K562 (cell line): ENCODE measurements at regions not wholly inside any gene's neighbourhood (a gene's known extent, or its start where the extent isn't known, plus 50 kb on each side); places are given as distances from the start of the nearest gene placed in this dataset.

Source experiments
- ATAC-seq: fragments of 200-7000 bp; cut with Tn5 transposase; 3 replicates; pipeline ENCODE4 v1.9.1; 2020; ENCODE audit warnings: moderate library complexity
- BruUV-seq: library from RNA; stranded (reverse); fragments of 400-500 nt; replicated peaks from 2 replicates; lab custom pipeline; 2021; lab: Mats Ljungman, UMichigan
- CTCF ChIA-PET: fragments of 300-600 bp; formaldehyde crosslinking; extraction: SDS; loops from one replicate; lab custom pipeline; 2021; ENCODE audit warnings: low intra/inter-chr PET ratio; lab: Yijun Ruan, JAX
- POLR2A ChIA-PET: fragments of 300-600, 350-650 bp; sonication (Branson Sonifier 250); formaldehyde crosslinking; extraction: SDS; loops from one replicate; lab custom pipeline; 2021; ENCODE audit warnings: antibody characterized with exemption, inconsistent platforms; lab: Yijun Ruan, JAX
- DNase-seq, 4 experiments: peaks; one replicate each; pipeline versions ENCODE4 v3.0.0 to v3.0.0-alpha.2; 2011 to 2018; ENCODE audit warnings: low spot score in 3 of 4, mixed read lengths in 3 of 4; ENCODE audit errors: extremely low read depth in 1 of 4
- FAIRE-seq: peaks from 2 replicates; lab custom pipeline; 2011; peaks lifted over from hg19 to GRCh38; lab: Jason Lieb, UNC
- H2AFZ ChIP-seq: 2 replicates; pipeline ENCODE4 v1.6.0; 2011; ENCODE audit warnings: low read depth, low read length, control low read depth, inconsistent platforms
- H3K27ac ChIP-seq: fragments of 200-600 bp; 3 replicates; pipeline ENCODE4 v1.8.0; 2011; ENCODE audit warnings: low read depth, mild to moderate bottlenecking, control low read depth, inconsistent platforms, low read length, moderate library complexity, mixed read lengths; ENCODE audit errors: extremely low read depth
- H3K27me3 ChIP-seq, 2 experiments: fragments of 300-600 bp in 1 of 2; 2 replicates in 1 of 2; 3 replicates in 1 of 2; pipeline versions ENCODE4 v1.6.0 to v1.8.0; 2011; ENCODE audit warnings: inconsistent platforms in 2 of 2, low read length in 2 of 2, mild to moderate bottlenecking in 1 of 2, mixed read lengths in 1 of 2, moderate library complexity in 1 of 2; ENCODE audit not compliant: control insufficient read depth in 2 of 2, insufficient read depth in 2 of 2
- H3K36me3 ChIP-seq: fragments of 300-600 bp; 3 replicates; pipeline ENCODE4 v1.8.0; 2011; ENCODE audit warnings: mild to moderate bottlenecking, low read length, inconsistent platforms; ENCODE audit not compliant: control insufficient read depth, insufficient read depth
- H3K4me1 ChIP-seq, 2 experiments: fragments of 200-600 bp in 1 of 2; replicated peaks in 1 of 2; 2 replicates in 1 of 2; 3 replicates in 1 of 2; pipeline versions ENCODE4 v1.5.1 to v1.8.0; 2011; ENCODE audit warnings: inconsistent platforms in 2 of 2, low read length in 2 of 2, mild to moderate bottlenecking in 1 of 2, mixed read lengths in 1 of 2, moderate library complexity in 1 of 2; ENCODE audit not compliant: control insufficient read depth in 2 of 2, insufficient read depth in 2 of 2
- H3K4me2 ChIP-seq: 2 replicates; pipeline ENCODE4 v1.6.1; 2011; ENCODE audit warnings: low read length, control low read depth, inconsistent platforms, mixed read lengths; ENCODE audit not compliant: insufficient read depth
- H3K4me3 ChIP-seq: fragments of 200-600 bp; sonication (generic), shearing (Covaris generic); 2 replicates; pipeline ENCODE4 v1.5.1; 2016; ENCODE audit warnings: control low read depth, inconsistent platforms
- H3K79me2 ChIP-seq: fragments of 200-600 bp; 3 replicates; pipeline ENCODE4 v1.8.0; 2011; ENCODE audit warnings: low read length, inconsistent platforms; ENCODE audit not compliant: control insufficient read depth, insufficient read depth
- H3K9ac ChIP-seq, 2 experiments: 2 replicates each; pipeline versions ENCODE4 v1.6.0 to v1.6.1; 2011; ENCODE audit warnings: low read depth in 2 of 2, low read length in 2 of 2, control low read depth in 1 of 2, inconsistent platforms in 1 of 2, mild to moderate bottlenecking in 1 of 2, mixed read lengths in 1 of 2; ENCODE audit not compliant: insufficient read depth in 1 of 2
- H3K9me1 ChIP-seq: one replicate; pipeline ENCODE4 v1.6.0; 2011; ENCODE audit warnings: inconsistent platforms, mild to moderate bottlenecking, low read length, moderate library complexity; ENCODE audit not compliant: control insufficient read depth, insufficient read depth
- H3K9me3 ChIP-seq: replicated peaks from 2 replicates; pipeline ENCODE4 v1.5.1; 2011; ENCODE audit warnings: low read depth, low read length, inconsistent platforms; ENCODE audit not compliant: control insufficient read depth, insufficient read depth
- H4K20me1 ChIP-seq: replicated peaks from 2 replicates; pipeline ENCODE4 v1.6.1; 2011; ENCODE audit warnings: low read length, inconsistent platforms, mixed read lengths; ENCODE audit not compliant: control insufficient read depth, insufficient read depth
- ARID3B ChIP-seq: fragments of 250-450 bp; sonication (Bioruptor Pico); IDR thresholded peaks from 2 replicates; pipeline ENCODE4 v1.4.0; 2020; ENCODE audit warnings: borderline replicate concordance
- BACH1 ChIP-seq: fragments of 200-800 bp; sonication (Bioruptor generic); IDR thresholded peaks from 2 replicates; pipeline ENCODE4 v1.6.1; 2016; ENCODE audit warnings: missing genetic modification characterization, missing compliant biosample characterization
- CHD2 ChIP-seq: IDR thresholded peaks from 2 replicates; pipeline ENCODE4 v1.6.1; 2011; ENCODE audit warnings: low read depth, low read length
- ELK1 ChIP-seq: sonication (generic); formaldehyde crosslinking; IDR thresholded peaks from 2 replicates; pipeline ENCODE4 v1.8.1; 2022; ENCODE audit warnings: missing genetic modification reagents
- LCOR ChIP-seq: sonication (generic); formaldehyde crosslinking; IDR thresholded peaks from 2 replicates; pipeline ENCODE4 v1.8.0; 2022; ENCODE audit warnings: mild to moderate bottlenecking, missing genetic modification reagents
- NKRF ChIP-seq: fragments of 450-650 bp; IDR thresholded peaks from 2 replicates; pipeline ENCODE4 v1.6.1; 2016; ENCODE audit warnings: borderline replicate concordance
- SAFB2 ChIP-seq: fragments of 200-400 bp; formaldehyde crosslinking; IDR thresholded peaks from 2 replicates; pipeline ENCODE4 v1.6.1; 2018; ENCODE audit warnings: borderline replicate concordance, low read length, low read depth, moderate library complexity; ENCODE audit not compliant: severe bottlenecking
- SRSF7 ChIP-seq: fragments of 200-400 bp; formaldehyde crosslinking; optimal IDR thresholded peaks from 2 replicates; pipeline ENCODE3; 2017; ENCODE audit warnings: mild to moderate bottlenecking, low read depth, low read length
- SRSF9 ChIP-seq: fragments of 200-400 bp; formaldehyde crosslinking; IDR thresholded peaks from 2 replicates; pipeline ENCODE4 v1.6.1; 2017; ENCODE audit warnings: low read depth, low read length, borderline replicate concordance
- THRA ChIP-seq: fragments of 450-650 bp; IDR thresholded peaks from 2 replicates; pipeline ENCODE4 v1.6.1; 2017; ENCODE audit warnings: mild to moderate bottlenecking, moderate library complexity
- ZBTB43 ChIP-seq: sonication (generic); formaldehyde crosslinking; IDR thresholded peaks from 2 replicates; pipeline ENCODE4 v1.8.0; 2023; ENCODE audit warnings: mild to moderate bottlenecking, missing genetic modification reagents
- ZBTB7A ChIP-seq: IDR thresholded peaks from 2 replicates; pipeline ENCODE4 v1.6.1; 2011; ENCODE audit warnings: low read depth, mild to moderate bottlenecking, low read length, moderate library complexity, borderline replicate concordance; ENCODE audit not compliant: control insufficient read depth
- ZNF274 ChIP-seq: IDR thresholded peaks from 2 replicates; pipeline ENCODE4 v1.6.1; 2011; ENCODE audit warnings: low read depth, mild to moderate bottlenecking, low read length, moderate library complexity, borderline replicate concordance
- ZNF589 ChIP-seq: fragments of 200-800 bp; sonication (Bioruptor generic); IDR thresholded peaks from 2 replicates; pipeline ENCODE4 v1.6.1; 2016; ENCODE audit warnings: low read depth, missing genetic modification characterization, missing compliant biosample characterization
- in situ Hi-C: fragments of 300-500 bp; cut with MboI; formaldehyde crosslinking; loops from 4 replicates; pipeline ENCODE4 v1.15.0; 2018; ENCODE audit warnings: inconsistent platforms, mixed read lengths
- intact Hi-C: fragments of 100-400 bp; cut with micrococcal nuclease; formaldehyde crosslinking; loops from 2 replicates; pipeline ENCODE4 v1.14.2; 2022

GRCh38 chr3:181040030-181040429, 50.5 kb upstream of the DNAJC19 start:
- H3K4me2 ChIP-seq = no peak overlapping the region
- ATAC-seq = no peak
- no peaks in the 10 kb centered on the region for H3K9me3 ChIP-seq
- no peak overlapping the region for H3K27ac ChIP-seq
- H3K27me3 ChIP-seq = no peaks in the 10 kb centered on the region
- no peaks in the 10 kb centered on the region for H3K9me1 ChIP-seq
- TF ChIP-seq ARID3B (CRISPR knock-in tag) (no peak), BACH1 (no peak), ZBTB43 (no peak), ELK1 (no peak), NKRF (no peak), SRSF9 (no peak), SRSF7 (no peak), ZNF589 (CRISPR knock-in tag) (no peak), CHD2 (no peak), SAFB2 (no peak), THRA (no peak), ZBTB7A (no peak), LCOR (CRISPR knock-in tag) (no peak), ZNF274 (no peak)
- FAIRE-seq = no peak
- no peak overlapping the region for H3K4me3 ChIP-seq
- H4K20me1 ChIP-seq = no peaks in the 10 kb centered on the region
- no peak overlapping the region for H2AFZ ChIP-seq
- ChIA-PET CTCF (no interaction called here), POLR2A (no interaction called here)
- DNase-seq = no peak
- H3K36me3 ChIP-seq = no peaks in the 10 kb centered on the region
- no peak overlapping the region for H3K9ac ChIP-seq
- H3K79me2 ChIP-seq = no peaks in the 10 kb centered on the region
- intact Hi-C loops = no loop called here
- no peaks in the 10 kb centered on the region for H3K4me1 ChIP-seq
- BruUV-seq = no TSS peak
- in situ Hi-C loops = no loop called here
